ENCODE measurements at regions not wholly inside any gene's neighbourhood (a gene's known extent, or its start where the extent isn't known, plus 50 kb on each side); places are given as distances from the start of the nearest gene placed in this dataset.

DNA sequence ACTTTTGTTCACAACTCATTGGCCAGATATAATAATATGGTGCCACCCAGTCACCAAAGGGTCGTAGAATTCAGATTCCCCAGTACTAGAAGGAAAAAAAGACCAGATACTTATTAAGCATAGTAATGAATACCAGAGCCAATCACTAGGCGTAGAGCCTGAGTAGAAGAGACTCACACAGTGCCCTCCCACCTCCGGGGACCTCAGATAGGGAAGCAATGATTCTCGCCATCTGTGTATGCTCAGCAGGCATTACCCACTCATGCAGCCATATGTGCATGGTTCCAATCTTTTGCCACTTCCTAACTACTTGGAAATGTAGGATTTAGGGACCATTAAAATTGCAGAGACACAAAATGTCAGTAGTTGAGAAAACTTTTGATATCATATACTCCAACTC lies 85.3 kb downstream of the C11orf87 start:
- TF ChIP-seq, protein P1, sequence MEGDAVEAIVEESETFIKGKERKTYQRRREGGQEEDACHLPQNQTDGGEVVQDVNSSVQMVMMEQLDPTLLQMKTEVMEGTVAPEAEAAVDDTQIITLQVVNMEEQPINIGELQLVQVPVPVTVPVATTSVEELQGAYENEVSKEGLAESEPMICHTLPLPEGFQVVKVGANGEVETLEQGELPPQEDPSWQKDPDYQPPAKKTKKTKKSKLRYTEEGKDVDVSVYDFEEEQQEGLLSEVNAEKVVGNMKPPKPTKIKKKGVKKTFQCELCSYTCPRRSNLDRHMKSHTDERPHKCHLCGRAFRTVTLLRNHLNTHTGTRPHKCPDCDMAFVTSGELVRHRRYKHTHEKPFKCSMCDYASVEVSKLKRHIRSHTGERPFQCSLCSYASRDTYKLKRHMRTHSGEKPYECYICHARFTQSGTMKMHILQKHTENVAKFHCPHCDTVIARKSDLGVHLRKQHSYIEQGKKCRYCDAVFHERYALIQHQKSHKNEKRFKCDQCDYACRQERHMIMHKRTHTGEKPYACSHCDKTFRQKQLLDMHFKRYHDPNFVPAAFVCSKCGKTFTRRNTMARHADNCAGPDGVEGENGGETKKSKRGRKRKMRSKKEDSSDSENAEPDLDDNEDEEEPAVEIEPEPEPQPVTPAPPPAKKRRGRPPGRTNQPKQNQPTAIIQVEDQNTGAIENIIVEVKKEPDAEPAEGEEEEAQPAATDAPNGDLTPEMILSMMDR (IDR thresholded peaks at IDR 0.05) = no peak
- TF ChIP-seq EP300 (IDR thresholded peaks at IDR 0.05) = no peak

All from ovary (tissue), 3 donors.